Fibroblast of skin of scalp (primary cell): ENCODE measurements at regions not wholly inside any gene's neighbourhood (a gene's known extent, or its start where the extent isn't known, plus 50 kb on each side); places are given as distances from the start of the nearest gene placed in this dataset.

Experiments used
- DNase-seq: peaks from one replicate; pipeline ENCODE4 v3.0.0-alpha.2; 2013

GRCh38 chr4:14257903-14258302 is 630.4 kb upstream of the BOD1L1 start:
- no peak for DNase-seq

GRCh38 chr4:14259936-14260335 is 632.4 kb upstream of the BOD1L1 start:
- peak; percentile 59 for DNase-seq

- no peak for DNase-seq
These were observed 633.1 kb upstream of the BOD1L1 start for GRCh38 chr4:14260591-14260990.

GRCh38 chr4:14262221-14262620 is 634.7 kb upstream of the BOD1L1 start:
- DNase-seq: no peak

- DNase-seq: no peak
These were observed 636.9 kb upstream of the BOD1L1 start for GRCh38 chr4:14264437-14264836.

- no peak for DNase-seq
These were observed 638.1 kb upstream of the BOD1L1 start for GRCh38 chr4:14265651-14266050.

GRCh38 chr4:14267373-14268060 is 640.0 kb upstream of the BOD1L1 start:
- no peak for DNase-seq

- DNase-seq: no peak
These were observed 642.3 kb upstream of the BOD1L1 start for GRCh38 chr4:14269824-14270223.

- DNase-seq: no peak
These were observed 644.7 kb upstream of the BOD1L1 start for GRCh38 chr4:14272206-14272605.

- no peak for DNase-seq
These were observed 650.0 kb upstream of the BOD1L1 start for GRCh38 chr4:14277505-14277904.

- DNase-seq: no peak
These were observed 653.0 kb upstream of the BOD1L1 start for GRCh38 chr4:14280567-14280966.

GRCh38 chr4:14284578-14284977 is 657.1 kb upstream of the BOD1L1 start:
- no peak for DNase-seq

GRCh38 chr4:14289708-14290107 is 662.2 kb upstream of the BOD1L1 start:
- no peak for DNase-seq

- DNase-seq: no peak
These were observed 666.1 kb upstream of the BOD1L1 start for GRCh38 chr4:14293582-14293981.

- peak; percentile 84 for DNase-seq
These were observed 667.1 kb upstream of the BOD1L1 start for GRCh38 chr4:14294611-14295010.

GRCh38 chr4:14299166-14299565 is 671.6 kb upstream of the BOD1L1 start:
- DNase-seq: no peak

GRCh38 chr4:14302021-14302420 is 674.5 kb upstream of the BOD1L1 start:
- DNase-seq: peak; percentile 24

GRCh38 chr4:14303856-14304255 is 676.3 kb upstream of the BOD1L1 start:
- DNase-seq: peak; percentile 83

GRCh38 chr4:14308229-14308651 is 680.7 kb upstream of the BOD1L1 start:
- DNase-seq: no peak

GRCh38 chr4:14309431-14309830 is 681.9 kb upstream of the BOD1L1 start:
- no peak for DNase-seq

GRCh38 chr4:14313757-14314156 is 686.2 kb upstream of the BOD1L1 start:
- DNase-seq: no peak

GRCh38 chr4:14315129-14315528 is 687.2 kb upstream of the CPEB2 start:
- DNase-seq: no peak

- DNase-seq: no peak
These were observed 684.9 kb upstream of the CPEB2 start for GRCh38 chr4:14317351-14317750.

- DNase-seq: no peak
These were observed 683.6 kb upstream of the CPEB2 start for GRCh38 chr4:14318671-14319070.

- DNase-seq: no peak
These were observed 680.6 kb upstream of the CPEB2 start for GRCh38 chr4:14321723-14322122.
